ENCODE measurements at regions not wholly inside any gene's neighbourhood (a gene's known extent, or its start where the extent isn't known, plus 50 kb on each side); places are given as distances from the start of the nearest gene placed in this dataset.

GRCh38 chr6:71386215-71386614, 97.6 kb downstream of the OGFRL1 start:
- no peak for TF ChIP-seq SUZ12 (IDR thresholded peaks at IDR 0.05)
- no peak for TF ChIP-seq BHLHE40 (IDR thresholded peaks at IDR 0.05; ENCODE audit: borderline replicate concordance)
- TF ChIP-seq SP1 (IDR thresholded peaks at IDR 0.05), result no peak
- TF ChIP-seq TARDBP (IDR thresholded peaks at IDR 0.05), result no peak
- no peak for TF ChIP-seq ELF4 (IDR thresholded peaks at IDR 0.05)
- no peak for TF ChIP-seq FOXA1 (IDR thresholded peaks at IDR 0.05)
- no peak for TF ChIP-seq ARNT (IDR thresholded peaks at IDR 0.05)
- no peak for TF ChIP-seq FOXK2 (IDR thresholded peaks at IDR 0.05)
